HepG2 (cell line): ENCODE measurements at regions not wholly inside any gene's neighbourhood (a gene's known extent, or its start where the extent isn't known, plus 50 kb on each side); places are given as distances from the start of the nearest gene placed in this dataset.

Experiments used
- ATAC-seq: fragments of 200-7000 bp; cut with Tn5 transposase; 3 replicates; pipeline ENCODE4 v1.9.1; 2020; ENCODE audit warnings: mild to moderate bottlenecking, moderate library complexity
- BruUV-seq: library from RNA; stranded (reverse); fragments of 400-500 nt; replicated peaks from 2 replicates; lab custom pipeline; 2021; lab: Mats Ljungman, UMichigan
- CTCF ChIA-PET: fragments of 300-600 bp; formaldehyde crosslinking; extraction: SDS; loops from one replicate; lab custom pipeline; 2021; ENCODE audit warnings: low total read pairs, inconsistent platforms, low intra/inter-chr PET ratio; lab: Yijun Ruan, JAX
- POLR2A ChIA-PET: fragments of 350-600 bp; sonication (Branson Sonifier 250); formaldehyde crosslinking; loops from one replicate; lab custom pipeline; 2020; ENCODE audit warnings: antibody characterized with exemption, inconsistent platforms; lab: Yijun Ruan, JAX
- DNase-seq: peaks from one replicate; pipeline ENCODE4 v3.0.0-alpha.2; 2015; ENCODE audit warnings: low spot score
- FAIRE-seq: peaks from 3 replicates; lab custom pipeline; 2011; peaks lifted over from hg19 to GRCh38; lab: Jason Lieb, UNC
- H2AFZ ChIP-seq: one replicate; pipeline ENCODE4 v1.6.1; 2011; ENCODE audit warnings: low read length, inconsistent platforms
- H3K27ac ChIP-seq: fragments of 300-600 bp; 3 replicates; pipeline ENCODE4 v1.8.0; 2011; ENCODE audit warnings: mixed run types, mild to moderate bottlenecking, mixed read lengths, low read length, inconsistent platforms; ENCODE audit not compliant: insufficient read depth; ENCODE audit errors: extremely low read length
- H3K27me3 ChIP-seq, 2 experiments: fragments of 200-600 bp in 1 of 2; 2 replicates in 1 of 2; 3 replicates in 1 of 2; pipeline versions ENCODE4 v1.6.0 to v1.8.0; 2011; ENCODE audit warnings: low read length in 2 of 2, mild to moderate bottlenecking in 2 of 2, moderate library complexity in 2 of 2, inconsistent platforms in 1 of 2; ENCODE audit not compliant: insufficient read depth in 2 of 2, control insufficient read depth in 1 of 2
- H3K36me3 ChIP-seq, 2 experiments: fragments of 200-600 bp in 1 of 2; replicated peaks in 1 of 2; 2 replicates in 1 of 2; 3 replicates in 1 of 2; pipeline versions ENCODE4 v1.5.1 to v1.8.0; 2011; ENCODE audit warnings: low read length in 2 of 2, inconsistent platforms in 1 of 2; ENCODE audit not compliant: insufficient read depth in 2 of 2, control insufficient read depth in 1 of 2
- H3K4me1 ChIP-seq: 2 replicates; pipeline ENCODE4 v1.5.1; 2012; ENCODE audit warnings: low read length, inconsistent platforms; ENCODE audit not compliant: insufficient read depth
- H3K4me2 ChIP-seq: 2 replicates; pipeline ENCODE4 v1.6.0; 2011; ENCODE audit warnings: low read depth, low read length, inconsistent platforms
- H3K4me3 ChIP-seq, 3 experiments: fragments of 200-600 bp in 1 of 3; sonication (generic), shearing (Covaris generic) in 1 of 3; replicated peaks in 1 of 3; 2 replicates each; pipeline ENCODE4 v1.5.1; 2011 to 2016; ENCODE audit warnings: low read length in 3 of 3, inconsistent platforms in 2 of 3, low read depth in 2 of 3, mild to moderate bottlenecking in 2 of 3, control low read depth in 1 of 3, mixed read lengths in 1 of 3; ENCODE audit not compliant: insufficient read depth in 1 of 3
- H3K79me2 ChIP-seq: one replicate; pipeline ENCODE4 v1.6.1; 2011; ENCODE audit warnings: low read length, inconsistent platforms; ENCODE audit not compliant: insufficient read depth
- H3K9ac ChIP-seq: 2 replicates; pipeline ENCODE4 v1.6.0; 2011; ENCODE audit warnings: mild to moderate bottlenecking, low read depth, low read length, inconsistent platforms; ENCODE audit not compliant: insufficient read depth
- H3K9me3 ChIP-seq: 2 replicates; pipeline ENCODE4 v1.5.1; 2012; ENCODE audit warnings: mild to moderate bottlenecking, low read length
- H4K20me1 ChIP-seq: 2 replicates; pipeline ENCODE4 v1.6.0; 2011; ENCODE audit warnings: inconsistent platforms, mild to moderate bottlenecking, low read length, moderate library complexity; ENCODE audit not compliant: insufficient read depth
- ARID3A ChIP-seq: IDR thresholded peaks from 2 replicates; pipeline ENCODE4 v1.6.1; 2012; ENCODE audit warnings: low read depth, low read length, improper control_type of control experiment
- ARID5B ChIP-seq: IDR thresholded peaks from 2 replicates; pipeline ENCODE4 v1.4.0; 2020; ENCODE audit warnings: mild to moderate bottlenecking, missing genetic modification reagents
- BCL6 ChIP-seq: IDR thresholded peaks from 2 replicates; pipeline ENCODE4 v1.6.1; 2016; ENCODE audit warnings: missing genetic modification reagents, missing compliant biosample characterization
- CEBPB ChIP-seq: IDR thresholded peaks from 2 replicates; pipeline ENCODE4 v1.6.1; 2011; ENCODE audit warnings: low read depth, low read length, improper control_type of control experiment, borderline replicate concordance
- ERF ChIP-seq: IDR thresholded peaks from 2 replicates; pipeline ENCODE4 v1.6.1; 2018; ENCODE audit warnings: missing biosample characterization, missing genetic modification reagents
- FOXA3 ChIP-seq: IDR thresholded peaks from 2 replicates; pipeline ENCODE4 v1.6.1; 2016; ENCODE audit warnings: missing genetic modification reagents, missing compliant biosample characterization
- MED1 ChIP-seq: sonication (generic); formaldehyde crosslinking; IDR thresholded peaks from 2 replicates; pipeline ENCODE4 v1.4.0; 2020; ENCODE audit warnings: missing genetic modification reagents
- NBN ChIP-seq: fragments of 450-650 bp; conservative IDR thresholded peaks from 2 replicates; pipeline ENCODE4 v1.6.1; 2017
- NR2F6 ChIP-seq, 2 experiments: IDR thresholded peaks; 2 replicates each; pipeline ENCODE4 v1.6.1; 2016; ENCODE audit warnings: antibody characterized with exemption in 1 of 2, mild to moderate bottlenecking in 1 of 2
- ZNF510 ChIP-seq: sonication (generic); formaldehyde crosslinking; IDR thresholded peaks from 2 replicates; pipeline ENCODE4 v1.4.0; 2020; ENCODE audit warnings: low read depth, mild to moderate bottlenecking, missing genetic modification reagents
- ZNF644 ChIP-seq: IDR thresholded peaks from 2 replicates; pipeline ENCODE4 v1.6.1; 2016; ENCODE audit warnings: low read depth
- ZNF749 ChIP-seq: sonication (generic); formaldehyde crosslinking; IDR thresholded peaks from 2 replicates; pipeline ENCODE4 v1.8.0; 2022; ENCODE audit warnings: mild to moderate bottlenecking, missing genetic modification reagents, moderate library complexity, borderline replicate concordance
- WGBS: methylation state at CpG from one replicate; pipeline ENCODE4 v1.1.6; 2017; ENCODE audit warnings: low lambda C conversion rate; 5-methylcytosine and 5-hydroxymethylcytosine counted together
- in situ Hi-C: cut with HindIII; loops from 2 replicates; pipeline ENCODE4 v1.10.0; 2017; ENCODE audit warnings: low pct_unique_long_range_greater_than_20kb; ENCODE audit not compliant: extremely low pct_ligation_motif_present
- intact Hi-C: fragments of 100-400 bp; cut with micrococcal nuclease; formaldehyde crosslinking; loops from one replicate; pipeline ENCODE4 v1.10.0; 2022; ENCODE audit not compliant: unreplicated experiment
- TF ChIP-seq, protein P1 (sequence below): sonication (generic); formaldehyde crosslinking; IDR thresholded peaks from 2 replicates; pipeline ENCODE4 v1.4.0; 2020; ENCODE audit warnings: missing genetic modification reagents

DNA sequence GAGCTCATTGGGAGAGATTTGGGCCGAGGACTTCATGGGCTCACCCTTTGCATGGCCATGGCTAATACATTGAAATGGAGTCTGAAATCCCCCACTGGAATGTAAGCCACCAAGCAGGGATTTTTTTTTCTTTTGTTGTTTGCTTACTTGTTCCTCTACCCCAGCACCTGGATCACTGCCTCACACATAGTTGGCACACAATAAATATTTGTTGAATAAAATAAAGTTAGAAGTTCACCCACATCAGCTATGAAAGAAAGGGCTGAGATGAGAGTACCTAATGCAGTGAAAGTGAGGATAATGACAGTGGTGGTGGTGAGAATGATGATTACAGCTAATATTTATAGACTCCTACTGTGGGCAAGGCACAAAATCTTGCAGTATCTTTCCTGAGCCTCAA, 98.1 kb upstream of the ANXA1 start (continued):
- TF ChIP-seq BCL6 (no peak), ARID5B (CRISPR knock-in tag) (no peak), ARID3A (no peak)
- TF ChIP-seq, protein P1, sequence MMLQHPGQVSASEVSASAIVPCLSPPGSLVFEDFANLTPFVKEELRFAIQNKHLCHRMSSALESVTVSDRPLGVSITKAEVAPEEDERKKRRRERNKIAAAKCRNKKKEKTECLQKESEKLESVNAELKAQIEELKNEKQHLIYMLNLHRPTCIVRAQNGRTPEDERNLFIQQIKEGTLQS (CRISPR knock-in tag): no peak

- 20% methylated on average over 7 of the region's 7 CpGs for WGBS
- ChIA-PET CTCF (no interaction called here), POLR2A (no interaction called here)
- H2AFZ ChIP-seq: no peak overlapping the region
- DNase-seq (peak; percentile 59), ATAC-seq (peak; percentile 85), FAIRE-seq (peak; percentile 60)
- intact Hi-C loops: no loop called here
- H3K9ac ChIP-seq: no peak overlapping the region
- H3K79me2 ChIP-seq: no peaks in the 10 kb centered on the region
- no peak overlapping the region for H3K27ac ChIP-seq
- H3K36me3 ChIP-seq: no peaks in the 10 kb centered on the region
- no peaks in the 10 kb centered on the region for H3K27me3 ChIP-seq
- H4K20me1 ChIP-seq: no peaks in the 10 kb centered on the region
- H3K4me1 ChIP-seq: peaks cover 7% of the 10 kb centered on the region
- no peaks in the 10 kb centered on the region for H3K9me3 ChIP-seq
- H3K4me2 ChIP-seq: peak overlapping the region; percentile 48
- peak overlapping the region in 1 of 3 experiments; percentile 23; a peak in 3 of 6 replicates for H3K4me3 ChIP-seq
- in situ Hi-C loops: no loop called here
- no TSS peak for BruUV-seq
- TF ChIP-seq ZNF510 (CRISPR knock-in tag): no peak
- TF ChIP-seq ZNF749 (CRISPR knock-in tag): no peak
- TF ChIP-seq CEBPB: peak; percentile 47; the same call in 1 of the 2 replicates
- TF ChIP-seq ZNF644: 0 out of 2 replicates have a peak, but pooled peaks have one; percentile 53
- peak; percentile 75 for TF ChIP-seq MED1 (CRISPR knock-in tag)
- TF ChIP-seq NR2F6 (IDR thresholded peaks at IDR 0.05): 0 out of 2 replicates have a peak, but pooled peaks have one; percentile 30
- TF ChIP-seq NR2F6 (CRISPR knock-in tag; IDR thresholded peaks at IDR 0.05): peak; percentile 38; the same call in 1 of the 2 replicates
- no peak for TF ChIP-seq NBN
- peak; percentile 77 for TF ChIP-seq ARID5B (CRISPR knock-in tag)
- peak; percentile 86 for TF ChIP-seq FOXA3
- peak; percentile 22; the same call in 1 of the 2 replicates for TF ChIP-seq ERF
These were observed 98.2 kb upstream of the ALDH1A1 start for GRCh38 chr9:73050887-73051550.
